Esophagus squamous epithelium (tissue), 5 donors: ENCODE measurements at regions not wholly inside any gene's neighbourhood (a gene's known extent, or its start where the extent isn't known, plus 50 kb on each side); places are given as distances from the start of the nearest gene placed in this dataset.

Experiments
- DNase-seq: peaks from one replicate; lab custom pipeline; 2025; lab: John Stamatoyannopoulos, UW
- H3K27ac ChIP-seq, 4 donors: fragments of 200-600 bp; sonication (generic); one replicate each; pipeline ENCODE4 v1.5.1; 2016 to 2019; ENCODE audit warnings: mild to moderate bottlenecking in 1 of 4
- H3K27me3 ChIP-seq, 4 donors: fragments of 200-600 bp; sonication (generic); 1 replicate in 3 of 4; 2 replicates in 1 of 4; pipeline versions ENCODE4 v1.5.1 to v1.6.0; 2017 to 2021; ENCODE audit warnings: antibody characterized with exemption in 1 of 4
- H3K36me3 ChIP-seq, 3 donors: fragments of 200-600 bp; sonication (generic); one replicate each; pipeline ENCODE4 v1.5.1; 2016 to 2019
- H3K4me1 ChIP-seq, 3 donors: fragments of 200-600 bp; sonication (generic); one replicate each; pipeline ENCODE4 v1.5.1; 2017 to 2019
- H3K4me3 ChIP-seq, 4 donors: fragments of 200-600 bp; sonication (generic); 1 replicate in 3 of 4; 2 replicates in 1 of 4; pipeline ENCODE4 v1.5.1; 2016 to 2019; ENCODE audit warnings: mild to moderate bottlenecking in 2 of 4, moderate library complexity in 1 of 4
- H3K9me3 ChIP-seq, 3 donors: fragments of 200-600 bp; sonication (generic); one replicate each; pipeline ENCODE4 v1.5.1; 2016 to 2019
- POLR2A ChIP-seq, 4 donors: fragments of 450-650 bp; IDR thresholded peaks; one replicate each; pipeline ENCODE4 v1.6.1; 2017; ENCODE audit warnings: antibody characterized with exemption in 4 of 4, mild to moderate bottlenecking in 4 of 4, moderate library complexity in 3 of 4
- WGBS, 2 donors: methylation state at CpG; one replicate each; pipeline ENCODE4 v1.1.5; 2018; 5-methylcytosine and 5-hydroxymethylcytosine counted together
- intact Hi-C: fragments of 100-400 bp; cut with DNase I; formaldehyde crosslinking; loops from one replicate; pipeline ENCODE4 v1.15.0; 2022
- TF ChIP-seq, protein P1 (sequence below), 6 experiments: fragments of 450-650 bp in 4 of 6; fragments of 200-600 bp in 2 of 6; sonication (generic) in 2 of 6; IDR thresholded peaks; one replicate each; pipeline ENCODE4 v1.5.1; 2016 to 2019; ENCODE audit warnings: antibody characterized with exemption in 6 of 6, mild to moderate bottlenecking in 4 of 6, moderate library complexity in 4 of 6
- donor health status: DM: yes; HTN: yes; CAD: no.

DNA sequence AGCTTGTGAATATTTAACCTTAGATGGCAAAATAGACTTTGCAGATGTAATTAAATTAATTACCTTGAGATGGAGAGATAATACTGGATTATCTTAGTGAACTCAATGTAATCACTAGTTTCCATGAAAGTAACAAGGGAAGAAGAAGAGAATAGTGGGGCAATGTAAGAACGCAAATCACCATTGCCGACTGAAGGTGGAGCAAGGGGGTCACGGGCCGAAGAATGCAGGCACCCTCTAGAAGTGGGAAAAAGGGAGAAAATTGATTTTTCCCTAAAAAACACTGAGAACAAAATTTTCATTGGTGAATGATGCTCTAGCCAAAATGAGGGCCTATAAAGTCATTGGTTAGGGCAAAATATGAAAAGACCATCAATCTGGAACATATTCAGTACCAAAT lies 375.6 kb upstream of the EPHA5 start:
- H3K36me3 ChIP-seq = no peaks in the 10 kb centered on the region
- intact Hi-C loops = no loop called here
- WGBS, 2 donors = 62 to 78% methylated on average over 4 of the region's 4 CpGs
- no peak for DNase-seq
- no peak overlapping the region for H3K4me3 ChIP-seq
- TF ChIP-seq, protein P1, sequence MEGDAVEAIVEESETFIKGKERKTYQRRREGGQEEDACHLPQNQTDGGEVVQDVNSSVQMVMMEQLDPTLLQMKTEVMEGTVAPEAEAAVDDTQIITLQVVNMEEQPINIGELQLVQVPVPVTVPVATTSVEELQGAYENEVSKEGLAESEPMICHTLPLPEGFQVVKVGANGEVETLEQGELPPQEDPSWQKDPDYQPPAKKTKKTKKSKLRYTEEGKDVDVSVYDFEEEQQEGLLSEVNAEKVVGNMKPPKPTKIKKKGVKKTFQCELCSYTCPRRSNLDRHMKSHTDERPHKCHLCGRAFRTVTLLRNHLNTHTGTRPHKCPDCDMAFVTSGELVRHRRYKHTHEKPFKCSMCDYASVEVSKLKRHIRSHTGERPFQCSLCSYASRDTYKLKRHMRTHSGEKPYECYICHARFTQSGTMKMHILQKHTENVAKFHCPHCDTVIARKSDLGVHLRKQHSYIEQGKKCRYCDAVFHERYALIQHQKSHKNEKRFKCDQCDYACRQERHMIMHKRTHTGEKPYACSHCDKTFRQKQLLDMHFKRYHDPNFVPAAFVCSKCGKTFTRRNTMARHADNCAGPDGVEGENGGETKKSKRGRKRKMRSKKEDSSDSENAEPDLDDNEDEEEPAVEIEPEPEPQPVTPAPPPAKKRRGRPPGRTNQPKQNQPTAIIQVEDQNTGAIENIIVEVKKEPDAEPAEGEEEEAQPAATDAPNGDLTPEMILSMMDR (IDR thresholded peaks at IDR 0.05) = no peak
- no peak for TF ChIP-seq POLR2A (IDR thresholded peaks at IDR 0.05)
- no peaks in the 10 kb centered on the region for H3K27me3 ChIP-seq
- H3K9me3 ChIP-seq = no peaks in the 10 kb centered on the region
- no peak overlapping the region for H3K27ac ChIP-seq
- no peaks in the 10 kb centered on the region for H3K4me1 ChIP-seq

DNA sequence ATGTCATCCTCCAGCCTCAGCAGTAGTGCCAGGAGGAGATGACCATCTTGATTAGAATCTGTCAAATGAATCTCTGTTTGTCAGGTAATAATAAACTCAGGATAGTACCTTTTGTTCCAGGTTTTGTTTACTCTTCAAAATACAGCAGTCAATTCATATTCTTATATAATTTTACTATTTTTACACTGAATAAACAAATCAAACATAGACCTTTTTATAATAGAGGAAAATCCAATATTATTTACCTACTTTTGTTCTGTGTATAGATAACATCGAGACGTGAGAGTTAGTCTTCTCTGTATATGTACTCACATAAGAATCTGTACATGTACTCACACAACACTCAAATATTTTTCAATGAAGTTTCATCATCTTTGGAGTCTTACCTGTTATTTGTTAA lies 365.4 kb upstream of the EPHA5 start:
- WGBS, 2 donors = 39 to 53% methylated on average over 2 of the region's 2 CpGs

DNA sequence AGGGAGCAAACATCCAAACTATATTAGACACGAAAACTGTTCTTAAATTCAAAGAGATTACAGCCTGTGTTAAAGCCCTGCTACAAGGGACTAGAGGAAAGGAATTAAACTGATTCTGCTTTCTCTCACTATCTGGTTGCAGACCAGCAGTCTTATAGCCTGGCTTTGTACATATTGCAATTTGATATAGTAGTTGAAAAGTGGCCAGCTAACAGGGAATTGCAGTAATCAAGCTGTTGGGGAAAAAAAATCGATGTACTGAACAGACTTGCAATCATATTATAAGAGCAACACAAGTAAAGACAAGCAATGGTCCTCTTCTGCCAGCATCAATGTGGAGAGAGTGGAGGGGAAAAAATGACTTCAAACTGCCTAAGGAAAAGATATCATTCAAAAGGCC lies 364.4 kb upstream of the EPHA5 start:
- WGBS, 2 donors = 0 to 24% methylated on average over 2 of the region's 2 CpGs
- intact Hi-C loops = no loop called here
- Histone ChIP-seq H3K4me3 (no peak overlapping the region), H3K4me1 (no peaks in the 10 kb centered on the region), H3K27ac (no peak overlapping the region), H3K27me3 (no peaks in the 10 kb centered on the region), H3K36me3 (no peaks in the 10 kb centered on the region), H3K9me3 (no peaks in the 10 kb centered on the region)
- DNase-seq = no peak
- TF ChIP-seq, protein P1 (IDR thresholded peaks at IDR 0.05) = no peak
- TF ChIP-seq POLR2A (IDR thresholded peaks at IDR 0.05) = no peak

More for the DNA sequence above, 365.4 kb upstream of the EPHA5 start:
- Histone ChIP-seq H3K27me3 (no peaks in the 10 kb centered on the region), H3K27ac (no peak overlapping the region), H3K4me1 (no peaks in the 10 kb centered on the region), H3K4me3 (no peak overlapping the region), H3K36me3 (no peaks in the 10 kb centered on the region), H3K9me3 (no peaks in the 10 kb centered on the region)
- DNase-seq = no peak
- TF ChIP-seq, protein P1 (IDR thresholded peaks at IDR 0.05) = no peak
- no peak for TF ChIP-seq POLR2A (IDR thresholded peaks at IDR 0.05)
- intact Hi-C loops = no loop called here

DNA sequence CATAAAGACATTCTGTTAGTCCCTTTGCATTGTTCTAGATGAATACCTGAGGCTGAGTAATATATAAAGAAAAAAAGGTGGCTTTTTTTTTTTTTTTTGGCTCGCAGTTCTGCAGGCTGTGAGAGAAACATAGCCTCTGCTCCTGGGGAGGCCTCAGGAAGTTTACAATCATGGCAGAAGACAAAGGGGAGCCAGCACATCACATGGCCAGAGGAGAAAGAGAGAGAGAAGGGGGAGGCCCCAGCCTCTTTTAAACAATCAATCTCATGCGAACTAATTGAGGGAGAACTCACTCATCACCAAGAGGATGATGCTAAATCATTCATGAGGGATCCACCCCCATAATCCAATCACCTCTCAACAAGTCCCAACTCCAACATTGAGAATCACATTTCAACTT lies 364.0 kb upstream of the EPHA5 start:
- H3K4me1 ChIP-seq = no peaks in the 10 kb centered on the region
- no peak overlapping the region for H3K4me3 ChIP-seq
- H3K27me3 ChIP-seq = no peaks in the 10 kb centered on the region
- H3K36me3 ChIP-seq = no peaks in the 10 kb centered on the region
- TF ChIP-seq, protein P1 (IDR thresholded peaks at IDR 0.05) = no peak
- no peak for TF ChIP-seq POLR2A (IDR thresholded peaks at IDR 0.05)
- no peak for DNase-seq
- 42% methylated on average over 2 of the region's 2 CpGs for WGBS, 2 donors
- intact Hi-C loops = no loop called here
- H3K27ac ChIP-seq = no peak overlapping the region
- H3K9me3 ChIP-seq = no peaks in the 10 kb centered on the region

DNA sequence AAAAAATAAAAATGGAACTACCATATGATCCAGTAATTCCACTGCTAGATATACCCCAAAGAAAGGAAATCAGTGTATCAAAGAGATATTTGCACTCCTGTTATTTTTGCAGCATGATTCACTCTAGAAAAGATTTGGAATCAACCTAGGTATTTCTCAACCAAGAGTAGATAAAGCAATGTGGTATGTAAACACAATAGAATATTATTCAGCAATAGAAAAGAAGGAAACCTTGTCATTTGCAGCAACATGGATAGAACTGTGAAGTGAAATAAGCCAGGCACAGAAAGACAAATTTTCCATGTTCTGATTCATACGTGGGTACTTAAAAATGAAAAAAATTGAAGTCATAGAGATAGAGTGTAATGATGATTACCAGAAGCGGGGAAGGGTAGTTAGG lies 362.3 kb upstream of the EPHA5 start:
- Histone ChIP-seq H3K9me3 (no peaks in the 10 kb centered on the region), H3K4me1 (no peaks in the 10 kb centered on the region), H3K27ac (no peak overlapping the region), H3K27me3 (no peaks in the 10 kb centered on the region), H3K36me3 (no peaks in the 10 kb centered on the region), H3K4me3 (no peak overlapping the region)
- intact Hi-C loops = no loop called here
- no peak for DNase-seq
- 38 to 58% methylated on average over 2 of the region's 2 CpGs for WGBS, 2 donors
- TF ChIP-seq, protein P1 (IDR thresholded peaks at IDR 0.05) = no peak
- TF ChIP-seq POLR2A (IDR thresholded peaks at IDR 0.05) = no peak
